ENCODE measurements at regions not wholly inside any gene's neighbourhood (a gene's known extent, or its start where the extent isn't known, plus 50 kb on each side); places are given as distances from the start of the nearest gene placed in this dataset.

- no peaks in the 10 kb centered on the region for H3K79me2 ChIP-seq (ENCODE audit: insufficient read depth, low read length)
- ATAC-seq (ENCODE audit: insufficient read depth, low read depth), result no peak
- H3K4me2 ChIP-seq (ENCODE audit: insufficient read depth, low read length), result no peak overlapping the region
- no peaks in the 10 kb centered on the region for H4K20me1 ChIP-seq (ENCODE audit: insufficient read depth, low read length)
- H3K9ac ChIP-seq (ENCODE audit: low read depth, low read length), result no peak overlapping the region
- no peaks in the 10 kb centered on the region for H3K9me3 ChIP-seq (ENCODE audit: insufficient read depth, low read length, severe bottlenecking)
- H3K4me1 ChIP-seq (ENCODE audit: insufficient read depth, low read length), result no peaks in the 10 kb centered on the region
- no peaks in the 10 kb centered on the region for H3K27me3 ChIP-seq (ENCODE audit: insufficient read depth, low read length, poor library complexity)
- no peak overlapping the region for H2AFZ ChIP-seq (ENCODE audit: low read depth, low read length)
- no peak overlapping the region for H3K27ac ChIP-seq (ENCODE audit: low read length)
- no peak for DNase-seq
- no peaks in the 10 kb centered on the region for H3K36me3 ChIP-seq (ENCODE audit: insufficient read depth, low read length)
- TF ChIP-seq EZH2 (IDR thresholded peaks at IDR 0.05; ENCODE audit: borderline replicate concordance, low read depth, low read length, severe bottlenecking) (no peak), CTCF (IDR thresholded peaks at IDR 0.05; ENCODE audit: borderline replicate concordance, extremely low read depth, low read length, poor library complexity, severe bottlenecking) (no peak)
- H3K4me3 ChIP-seq (ENCODE audit: low read depth in 1 of 2, low read length in 2 of 2), result no peak overlapping the region
Measured at GRCh38 chr1:4106731-4107130, 206.7 kb upstream of the C1orf174 start.

GRCh38 chr1:4107291-4107690 lies 207.2 kb upstream of the C1orf174 start:
- Histone ChIP-seq H3K9ac (ENCODE audit: low read depth, low read length) (no peak overlapping the region), H3K27me3 (ENCODE audit: insufficient read depth, low read length, poor library complexity) (no peaks in the 10 kb centered on the region), H3K4me1 (ENCODE audit: insufficient read depth, low read length) (no peaks in the 10 kb centered on the region), H3K4me3 (ENCODE audit: low read depth in 1 of 2, low read length in 2 of 2) (no peak overlapping the region), H2AFZ (ENCODE audit: low read depth, low read length) (no peak overlapping the region), H3K27ac (ENCODE audit: low read length) (no peak overlapping the region), H3K79me2 (ENCODE audit: insufficient read depth, low read length) (no peaks in the 10 kb centered on the region), H3K36me3 (ENCODE audit: insufficient read depth, low read length) (no peaks in the 10 kb centered on the region), H3K4me2 (ENCODE audit: insufficient read depth, low read length) (no peak overlapping the region), H3K9me3 (ENCODE audit: insufficient read depth, low read length, severe bottlenecking) (no peaks in the 10 kb centered on the region), H4K20me1 (ENCODE audit: insufficient read depth, low read length) (no peaks in the 10 kb centered on the region)
- no peak for ATAC-seq (ENCODE audit: insufficient read depth, low read depth)
- no peak for DNase-seq
- no peak for TF ChIP-seq CTCF (IDR thresholded peaks at IDR 0.05; ENCODE audit: borderline replicate concordance, extremely low read depth, low read length, poor library complexity, severe bottlenecking)
- no peak for TF ChIP-seq EZH2 (IDR thresholded peaks at IDR 0.05; ENCODE audit: borderline replicate concordance, low read depth, low read length, severe bottlenecking)

GRCh38 chr1:4108331-4108730 lies 208.3 kb upstream of the C1orf174 start:
- Histone ChIP-seq H2AFZ (ENCODE audit: low read depth, low read length) (no peak overlapping the region), H3K79me2 (ENCODE audit: insufficient read depth, low read length) (no peaks in the 10 kb centered on the region), H3K27me3 (ENCODE audit: insufficient read depth, low read length, poor library complexity) (no peaks in the 10 kb centered on the region), H3K9ac (ENCODE audit: low read depth, low read length) (no peak overlapping the region), H4K20me1 (ENCODE audit: insufficient read depth, low read length) (no peaks in the 10 kb centered on the region), H3K27ac (ENCODE audit: low read length) (no peak overlapping the region), H3K36me3 (ENCODE audit: insufficient read depth, low read length) (no peaks in the 10 kb centered on the region), H3K4me2 (ENCODE audit: insufficient read depth, low read length) (no peak overlapping the region), H3K4me1 (ENCODE audit: insufficient read depth, low read length) (no peaks in the 10 kb centered on the region), H3K9me3 (ENCODE audit: insufficient read depth, low read length, severe bottlenecking) (no peaks in the 10 kb centered on the region), H3K4me3 (ENCODE audit: low read depth in 1 of 2, low read length in 2 of 2) (no peak overlapping the region)
- no peak for ATAC-seq (ENCODE audit: insufficient read depth, low read depth)
- no peak for DNase-seq
- TF ChIP-seq EZH2 (IDR thresholded peaks at IDR 0.05; ENCODE audit: borderline replicate concordance, low read depth, low read length, severe bottlenecking) (no peak), CTCF (IDR thresholded peaks at IDR 0.05; ENCODE audit: borderline replicate concordance, extremely low read depth, low read length, poor library complexity, severe bottlenecking) (no peak)

Data from DND-41 (cell line).